ENCODE measurements at regions not wholly inside any gene's neighbourhood (a gene's known extent, or its start where the extent isn't known, plus 50 kb on each side); places are given as distances from the start of the nearest gene placed in this dataset.

DNA sequence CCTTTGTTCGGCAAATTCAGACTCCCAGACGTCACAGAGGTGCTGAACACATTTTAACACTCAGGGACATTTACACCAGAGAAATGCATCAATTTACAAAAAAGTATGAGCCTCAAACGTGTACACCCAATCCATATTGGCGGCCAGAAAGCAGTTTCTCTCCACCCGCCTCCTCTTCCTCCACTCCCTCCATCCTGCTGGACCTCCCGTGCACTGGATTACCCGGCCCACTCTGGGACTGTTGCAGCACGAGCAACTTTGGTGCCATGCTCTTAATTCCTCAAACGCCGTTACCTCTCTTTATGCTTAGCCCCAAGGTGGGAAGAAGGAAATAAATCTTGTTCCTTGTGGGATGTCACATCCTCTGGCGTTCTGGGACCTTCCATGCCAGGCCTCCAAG is 243.4 kb downstream of the ZNF516 start:
- POLR2A ChIA-PET: no interaction called here
- CTCF ChIA-PET: no interaction called here
- TF ChIP-seq FOXK2 (IDR thresholded peaks at IDR 0.05) (no peak), HDGF (IDR thresholded peaks at IDR 0.05; ENCODE audit: borderline replicate concordance) (no peak), TARDBP (IDR thresholded peaks at IDR 0.05) (no peak), FOXA1 (IDR thresholded peaks at IDR 0.05) (no peak), ELF4 (IDR thresholded peaks at IDR 0.05) (no peak), CTBP1 (IDR thresholded peaks at IDR 0.05; ENCODE audit: borderline replicate concordance) (no peak), NFRKB (IDR thresholded peaks at IDR 0.05) (no peak), SP1 (IDR thresholded peaks at IDR 0.05) (no peak), L3MBTL2 (conservative IDR thresholded peaks at IDR 0.05) (no peak), LEF1 (IDR thresholded peaks at IDR 0.05; ENCODE audit: borderline replicate concordance) (no peak), SUZ12 (IDR thresholded peaks at IDR 0.05) (no peak), BHLHE40 (IDR thresholded peaks at IDR 0.05; ENCODE audit: borderline replicate concordance) (no peak)
- DNase-seq (ENCODE audit: extremely low spot score): no peak

DNA sequence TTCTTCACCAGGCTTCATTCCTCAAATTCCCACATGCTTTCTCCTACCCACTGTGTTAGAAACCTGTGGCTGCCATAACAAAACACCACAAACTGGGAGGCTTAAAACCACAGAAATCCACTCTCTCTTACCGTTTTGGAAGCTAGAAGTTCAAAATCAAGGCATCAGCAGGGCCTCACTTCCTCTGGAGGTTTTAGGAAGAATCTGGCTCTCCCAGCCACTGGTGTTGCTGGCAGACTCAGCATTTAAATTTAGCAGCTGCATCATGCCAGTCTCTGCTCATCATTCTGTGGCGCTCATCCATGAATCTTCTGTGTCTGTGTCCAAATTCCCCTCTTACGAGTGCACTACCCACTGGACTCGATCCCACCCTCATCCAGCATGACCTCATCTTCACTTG is 248.5 kb downstream of the ZNF516 start:
- TF ChIP-seq CTBP1 (IDR thresholded peaks at IDR 0.05; ENCODE audit: borderline replicate concordance) (no peak), ZNF384 (IDR thresholded peaks at IDR 0.05) (no peak), SUZ12 (IDR thresholded peaks at IDR 0.05) (no peak), LEF1 (IDR thresholded peaks at IDR 0.05; ENCODE audit: borderline replicate concordance) (no peak), SP1 (IDR thresholded peaks at IDR 0.05) (no peak), ARNT (IDR thresholded peaks at IDR 0.05) (no peak), L3MBTL2 (conservative IDR thresholded peaks at IDR 0.05) (no peak), FOXK2 (IDR thresholded peaks at IDR 0.05) (no peak), ELF4 (IDR thresholded peaks at IDR 0.05) (no peak), TARDBP (IDR thresholded peaks at IDR 0.05) (no peak), BHLHE40 (IDR thresholded peaks at IDR 0.05; ENCODE audit: borderline replicate concordance) (no peak), HDGF (IDR thresholded peaks at IDR 0.05; ENCODE audit: borderline replicate concordance) (no peak), FOXA1 (IDR thresholded peaks at IDR 0.05) (no peak)
- TF ChIP-seq, protein P1, sequence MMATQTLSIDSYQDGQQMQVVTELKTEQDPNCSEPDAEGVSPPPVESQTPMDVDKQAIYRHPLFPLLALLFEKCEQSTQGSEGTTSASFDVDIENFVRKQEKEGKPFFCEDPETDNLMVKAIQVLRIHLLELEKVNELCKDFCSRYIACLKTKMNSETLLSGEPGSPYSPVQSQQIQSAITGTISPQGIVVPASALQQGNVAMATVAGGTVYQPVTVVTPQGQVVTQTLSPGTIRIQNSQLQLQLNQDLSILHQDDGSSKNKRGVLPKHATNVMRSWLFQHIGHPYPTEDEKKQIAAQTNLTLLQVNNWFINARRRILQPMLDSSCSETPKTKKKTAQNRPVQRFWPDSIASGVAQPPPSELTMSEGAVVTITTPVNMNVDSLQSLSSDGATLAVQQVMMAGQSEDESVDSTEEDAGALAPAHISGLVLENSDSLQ (IDR thresholded peaks at IDR 0.05): no peak
- DNase-seq (ENCODE audit: extremely low spot score): no peak
- ChIA-PET POLR2A (no interaction called here), CTCF (no interaction called here)

DNA sequence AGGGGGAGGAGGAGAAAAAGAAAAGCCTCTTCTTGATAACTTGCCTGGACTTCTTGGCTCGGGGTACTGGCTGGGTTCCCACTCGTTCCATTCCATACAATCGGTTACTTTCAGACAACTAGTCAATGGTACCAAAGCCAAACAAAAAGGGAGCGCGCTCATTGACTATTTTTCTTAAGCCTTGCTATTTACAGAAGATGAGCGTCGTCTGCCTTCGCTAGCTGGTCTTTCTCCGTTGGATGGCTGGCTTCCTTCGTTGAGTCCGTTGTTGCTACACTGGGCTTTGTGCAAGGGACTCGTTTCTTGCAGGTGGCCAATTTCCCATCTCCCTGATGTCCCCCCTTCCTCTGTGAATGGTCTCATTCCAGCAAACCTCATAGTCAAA is 260.4 kb downstream of the ZNF516 start:
- ChIA-PET POLR2A (no interaction called here), CTCF (no interaction called here)
- TF ChIP-seq CTBP1 (IDR thresholded peaks at IDR 0.05; ENCODE audit: borderline replicate concordance) (no peak), FOXM1 (IDR thresholded peaks at IDR 0.05; ENCODE audit: borderline replicate concordance) (no peak), ELF4 (IDR thresholded peaks at IDR 0.05) (no peak), BHLHE40 (IDR thresholded peaks at IDR 0.05; ENCODE audit: borderline replicate concordance) (no peak), HDGF (IDR thresholded peaks at IDR 0.05; ENCODE audit: borderline replicate concordance) (no peak), ZNF384 (IDR thresholded peaks at IDR 0.05) (no peak), L3MBTL2 (conservative IDR thresholded peaks at IDR 0.05) (no peak), SUZ12 (IDR thresholded peaks at IDR 0.05) (no peak), SP1 (IDR thresholded peaks at IDR 0.05) (no peak), NFRKB (IDR thresholded peaks at IDR 0.05) (no peak), ARNT (IDR thresholded peaks at IDR 0.05) (no peak), LEF1 (IDR thresholded peaks at IDR 0.05; ENCODE audit: borderline replicate concordance) (no peak), TARDBP (IDR thresholded peaks at IDR 0.05) (no peak), FOXK2 (IDR thresholded peaks at IDR 0.05) (no peak), FOXA1 (IDR thresholded peaks at IDR 0.05) (no peak)
- TF ChIP-seq, protein P1 (IDR thresholded peaks at IDR 0.05): no peak
- DNase-seq (ENCODE audit: extremely low spot score): no peak

DNA sequence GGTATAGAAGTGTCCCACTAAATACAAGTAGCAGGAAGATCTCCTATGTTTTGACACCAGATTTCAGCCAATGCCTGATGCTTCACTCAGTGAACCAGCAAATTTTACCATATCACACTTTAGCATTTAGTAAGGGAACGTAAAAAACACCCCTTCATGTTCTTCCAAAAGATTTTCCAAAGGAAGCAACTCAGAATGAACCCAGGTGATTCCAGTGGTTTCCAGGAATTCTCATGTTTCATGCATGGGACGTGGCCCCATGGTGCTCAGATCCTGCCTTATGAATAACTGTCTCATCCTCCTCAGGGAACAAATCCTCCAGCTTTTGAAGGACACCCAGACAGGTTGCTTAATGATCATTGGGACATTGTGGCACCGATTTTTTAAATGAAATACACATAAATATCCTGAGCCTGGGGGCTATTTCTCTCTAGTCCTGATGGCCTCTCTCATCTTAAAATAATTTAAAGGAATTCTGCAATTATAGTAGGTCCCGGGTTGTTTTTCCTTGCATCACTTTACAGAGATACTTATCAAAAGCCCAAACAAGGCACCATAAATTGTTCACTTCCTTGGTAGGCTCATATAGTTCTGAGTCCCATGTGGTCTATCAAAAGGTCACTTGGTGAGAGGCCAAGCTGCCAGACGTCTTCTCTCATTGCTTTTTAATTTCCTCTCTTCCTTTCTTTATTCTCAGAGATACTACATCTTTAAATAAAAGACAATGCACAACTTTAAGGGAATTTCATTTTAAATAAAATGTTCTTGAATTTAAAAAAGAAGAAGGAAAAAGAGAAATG is 261.0 kb downstream of the ZNF516 start:
- POLR2A ChIA-PET: no interaction called here
- DNase-seq (ENCODE audit: extremely low spot score): no peak

DNA sequence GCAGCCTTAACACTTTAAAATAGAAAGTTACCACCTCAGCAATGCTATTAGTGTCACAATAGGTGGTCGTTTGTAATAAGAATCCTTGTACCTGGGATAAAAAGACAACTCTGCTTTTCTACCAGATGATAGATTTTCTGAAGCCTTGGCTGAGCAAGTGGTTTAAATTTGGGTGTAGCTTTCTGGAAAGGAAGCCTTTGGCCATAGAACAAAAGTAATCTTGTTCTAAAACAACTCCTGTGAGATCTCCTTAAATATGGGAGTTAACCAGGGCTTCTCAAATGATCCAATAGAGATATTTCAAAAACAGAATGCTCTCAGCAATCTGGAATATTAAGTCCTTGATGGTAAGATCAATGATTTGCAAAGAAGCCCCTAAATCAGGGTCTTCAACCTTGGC is 261.6 kb downstream of the ZNF516 start:
- ChIA-PET POLR2A (no interaction called here), CTCF (no interaction called here)
- TF ChIP-seq FOXA1 (IDR thresholded peaks at IDR 0.05) (no peak), L3MBTL2 (conservative IDR thresholded peaks at IDR 0.05) (no peak), FOXK2 (IDR thresholded peaks at IDR 0.05) (no peak), BHLHE40 (IDR thresholded peaks at IDR 0.05; ENCODE audit: borderline replicate concordance) (no peak), NFRKB (IDR thresholded peaks at IDR 0.05) (no peak), SUZ12 (IDR thresholded peaks at IDR 0.05) (no peak), ARNT (IDR thresholded peaks at IDR 0.05) (no peak), FOXM1 (IDR thresholded peaks at IDR 0.05; ENCODE audit: borderline replicate concordance) (no peak), ELF4 (IDR thresholded peaks at IDR 0.05) (no peak), SP1 (IDR thresholded peaks at IDR 0.05) (no peak), CTBP1 (IDR thresholded peaks at IDR 0.05; ENCODE audit: borderline replicate concordance) (no peak), ZNF384 (IDR thresholded peaks at IDR 0.05) (no peak), TARDBP (IDR thresholded peaks at IDR 0.05) (no peak)
- TF ChIP-seq, protein P1 (IDR thresholded peaks at IDR 0.05): no peak
- DNase-seq (ENCODE audit: extremely low spot score): no peak

More for the DNA sequence above, 261.0 kb downstream of the ZNF516 start:
- TF ChIP-seq, protein P1 (IDR thresholded peaks at IDR 0.05): no peak
- TF ChIP-seq CTBP1 (IDR thresholded peaks at IDR 0.05; ENCODE audit: borderline replicate concordance) (no peak), SP1 (IDR thresholded peaks at IDR 0.05) (no peak), BHLHE40 (IDR thresholded peaks at IDR 0.05; ENCODE audit: borderline replicate concordance) (no peak), ZNF384 (IDR thresholded peaks at IDR 0.05) (no peak), FOXA1 (IDR thresholded peaks at IDR 0.05) (no peak), FOXM1 (IDR thresholded peaks at IDR 0.05; ENCODE audit: borderline replicate concordance) (no peak), HDGF (IDR thresholded peaks at IDR 0.05; ENCODE audit: borderline replicate concordance) (no peak), ELF4 (IDR thresholded peaks at IDR 0.05) (no peak), LEF1 (IDR thresholded peaks at IDR 0.05; ENCODE audit: borderline replicate concordance) (no peak), NFRKB (IDR thresholded peaks at IDR 0.05) (no peak), FOXK2 (IDR thresholded peaks at IDR 0.05) (no peak), TARDBP (IDR thresholded peaks at IDR 0.05) (no peak), L3MBTL2 (conservative IDR thresholded peaks at IDR 0.05) (no peak), ARNT (IDR thresholded peaks at IDR 0.05) (no peak), SUZ12 (IDR thresholded peaks at IDR 0.05) (no peak)
- CTCF ChIA-PET: no interaction called here
